GM13976 (cell line): ENCODE measurements at regions not wholly inside any gene's neighbourhood (a gene's known extent, or its start where the extent isn't known, plus 50 kb on each side); places are given as distances from the start of the nearest gene placed in this dataset.
"Not testable (repeated sequence)": the region's sequence is repeated elsewhere in the genome, so short reads cannot be mapped to it uniquely, and the experiment has no call there.

Experiments
- DNase-seq: peaks from one replicate; pipeline ENCODE4 v3.0.0; 2012; ENCODE audit warnings: low spot score
- in situ Hi-C: fragments of 300-500 bp; cut with MboI; formaldehyde crosslinking; loops from one replicate; pipeline ENCODE4 v1.12.0; 2022; ENCODE audit warnings: low sequenced_read_pairs, mixed read lengths, inconsistent platforms; ENCODE audit not compliant: unreplicated experiment
- TF ChIP-seq, protein P1 (sequence below): IDR thresholded peaks from 2 replicates; pipeline ENCODE4 v1.5.1; 2012; ENCODE audit warnings: borderline replicate concordance, mild to moderate bottlenecking; ENCODE audit not compliant: insufficient read depth; ENCODE audit errors: extremely low read depth, missing control alignments, control extremely low read depth

DNA sequence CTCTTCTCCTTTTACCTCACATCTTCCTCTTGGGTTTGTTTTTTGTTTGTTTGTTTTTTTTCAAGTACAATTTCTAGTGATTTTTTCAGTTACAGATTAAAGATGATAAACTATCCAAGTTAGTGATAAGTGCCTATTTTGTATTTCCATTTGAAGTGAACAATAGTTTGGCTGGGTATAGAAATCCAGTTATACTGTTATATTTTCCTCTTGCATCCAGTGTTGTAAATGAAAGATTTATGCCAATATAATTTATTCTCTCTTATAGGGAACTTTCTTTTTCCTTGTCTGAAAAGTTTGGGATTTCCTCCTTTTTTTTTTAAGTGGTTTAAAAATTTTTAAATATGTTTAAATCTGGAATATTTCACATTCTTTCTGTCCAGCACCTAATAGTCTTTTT, 169.4 kb downstream of the CPEB2 start:
- TF ChIP-seq, protein P1, sequence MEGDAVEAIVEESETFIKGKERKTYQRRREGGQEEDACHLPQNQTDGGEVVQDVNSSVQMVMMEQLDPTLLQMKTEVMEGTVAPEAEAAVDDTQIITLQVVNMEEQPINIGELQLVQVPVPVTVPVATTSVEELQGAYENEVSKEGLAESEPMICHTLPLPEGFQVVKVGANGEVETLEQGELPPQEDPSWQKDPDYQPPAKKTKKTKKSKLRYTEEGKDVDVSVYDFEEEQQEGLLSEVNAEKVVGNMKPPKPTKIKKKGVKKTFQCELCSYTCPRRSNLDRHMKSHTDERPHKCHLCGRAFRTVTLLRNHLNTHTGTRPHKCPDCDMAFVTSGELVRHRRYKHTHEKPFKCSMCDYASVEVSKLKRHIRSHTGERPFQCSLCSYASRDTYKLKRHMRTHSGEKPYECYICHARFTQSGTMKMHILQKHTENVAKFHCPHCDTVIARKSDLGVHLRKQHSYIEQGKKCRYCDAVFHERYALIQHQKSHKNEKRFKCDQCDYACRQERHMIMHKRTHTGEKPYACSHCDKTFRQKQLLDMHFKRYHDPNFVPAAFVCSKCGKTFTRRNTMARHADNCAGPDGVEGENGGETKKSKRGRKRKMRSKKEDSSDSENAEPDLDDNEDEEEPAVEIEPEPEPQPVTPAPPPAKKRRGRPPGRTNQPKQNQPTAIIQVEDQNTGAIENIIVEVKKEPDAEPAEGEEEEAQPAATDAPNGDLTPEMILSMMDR: no peak
- in situ Hi-C loops: loop anchor here (25.0 kb wide), 1 partner anchor 1534 kb away; the partner anchor contains the start of gene BOD1L1
- DNase-seq: no peak

- TF ChIP-seq, protein P1: no peak
- in situ Hi-C loops: loop anchor here (25.0 kb wide), 1 partner anchor 1536 kb away; the partner anchor contains the start of gene BOD1L1
These were observed 171.0 kb downstream of the CPEB2 start for GRCh38 chr4:15173251-15173650.

GRCh38 chr4:15174168-15174567, 171.9 kb downstream of the CPEB2 start:
- in situ Hi-C loops: loop anchor here (25.0 kb wide), 1 partner anchor 1537 kb away; the partner anchor contains the start of gene BOD1L1
- DNase-seq: not testable (repeated sequence)

More at GRCh38 chr4:15173251-15173650, 171.0 kb downstream of the CPEB2 start:
- DNase-seq: no peak

DNA sequence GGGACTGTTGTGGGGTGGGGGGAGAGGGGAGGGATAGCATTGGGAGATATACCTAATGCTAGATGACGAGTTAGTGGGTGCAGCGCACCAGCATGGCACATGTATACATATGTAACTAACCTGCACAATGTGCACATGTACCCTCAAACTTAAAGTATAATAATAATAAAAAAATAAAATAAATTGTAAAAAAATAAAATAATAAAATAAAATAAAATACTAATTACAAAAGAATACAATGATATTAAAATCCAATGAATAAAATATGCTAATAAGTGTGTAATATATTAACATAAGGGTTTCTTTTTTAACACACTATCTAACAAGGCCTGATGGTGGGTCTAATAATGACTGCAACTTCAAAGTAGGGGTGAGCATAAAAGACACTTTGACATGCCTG, 177.6 kb downstream of the CPEB2 start:
- in situ Hi-C loops, DNase-seq: not testable (repeated sequence)

- no peak for DNase-seq
- TF ChIP-seq, protein P1: no peak
- in situ Hi-C loops: no loop called here
These were observed 180.4 kb downstream of the CPEB2 start for GRCh38 chr4:15182600-15183220.

GRCh38 chr4:15186149-15186548, 183.9 kb downstream of the CPEB2 start:
- DNase-seq: no peak
- TF ChIP-seq, protein P1: no peak
- in situ Hi-C loops: no loop called here

GRCh38 chr4:15186806-15187205, 184.5 kb downstream of the CPEB2 start:
- in situ Hi-C loops: no loop called here
- no peak for DNase-seq
- TF ChIP-seq, protein P1: no peak
